Sigmoid colon (tissue), 4 donors: ENCODE measurements at regions not wholly inside any gene's neighbourhood (a gene's known extent, or its start where the extent isn't known, plus 50 kb on each side); places are given as distances from the start of the nearest gene placed in this dataset.

Source experiments
- POLR2A ChIP-seq, 2 donors: fragments of 450-650 bp; IDR thresholded peaks; one replicate each; pipeline ENCODE4 v1.6.1; 2016; ENCODE audit warnings: antibody characterized with exemption in 2 of 2, mild to moderate bottlenecking in 2 of 2, moderate library complexity in 2 of 2
- POLR2AphosphoS5 ChIP-seq, 4 donors: sonication (generic); formaldehyde crosslinking; IDR thresholded peaks; one replicate each; pipeline ENCODE4 v1.6.1; 2017; ENCODE audit warnings: antibody characterized with exemption in 4 of 4
- TF ChIP-seq, protein P1 (sequence below), 4 experiments: fragments of 450-650 bp in 3 of 4; fragments of 200-600 bp in 1 of 4; IDR thresholded peaks; one replicate each; pipeline ENCODE4 v1.5.1; 2016 to 2019; ENCODE audit warnings: antibody characterized with exemption in 4 of 4, mild to moderate bottlenecking in 3 of 4, moderate library complexity in 2 of 4

DNA sequence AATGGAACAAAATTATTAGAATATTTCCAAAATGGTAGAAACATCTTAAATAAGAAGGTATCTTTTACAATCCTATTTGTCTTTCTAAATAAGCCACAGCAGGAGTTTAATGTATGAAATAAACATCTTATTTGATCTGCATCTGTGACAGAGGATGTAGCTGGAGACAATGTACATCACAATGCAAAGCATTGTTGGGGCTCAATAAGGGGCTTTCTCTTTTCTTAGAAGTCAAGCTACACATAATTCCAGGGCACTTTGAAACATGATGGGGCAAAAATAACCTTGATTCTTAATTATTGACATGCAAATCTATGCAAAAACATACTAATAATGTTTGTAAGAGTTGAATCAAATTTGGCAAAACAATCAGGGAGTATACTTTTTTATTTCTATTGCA lies 255.1 kb downstream of the DSC3 start:
- TF ChIP-seq, protein P1, sequence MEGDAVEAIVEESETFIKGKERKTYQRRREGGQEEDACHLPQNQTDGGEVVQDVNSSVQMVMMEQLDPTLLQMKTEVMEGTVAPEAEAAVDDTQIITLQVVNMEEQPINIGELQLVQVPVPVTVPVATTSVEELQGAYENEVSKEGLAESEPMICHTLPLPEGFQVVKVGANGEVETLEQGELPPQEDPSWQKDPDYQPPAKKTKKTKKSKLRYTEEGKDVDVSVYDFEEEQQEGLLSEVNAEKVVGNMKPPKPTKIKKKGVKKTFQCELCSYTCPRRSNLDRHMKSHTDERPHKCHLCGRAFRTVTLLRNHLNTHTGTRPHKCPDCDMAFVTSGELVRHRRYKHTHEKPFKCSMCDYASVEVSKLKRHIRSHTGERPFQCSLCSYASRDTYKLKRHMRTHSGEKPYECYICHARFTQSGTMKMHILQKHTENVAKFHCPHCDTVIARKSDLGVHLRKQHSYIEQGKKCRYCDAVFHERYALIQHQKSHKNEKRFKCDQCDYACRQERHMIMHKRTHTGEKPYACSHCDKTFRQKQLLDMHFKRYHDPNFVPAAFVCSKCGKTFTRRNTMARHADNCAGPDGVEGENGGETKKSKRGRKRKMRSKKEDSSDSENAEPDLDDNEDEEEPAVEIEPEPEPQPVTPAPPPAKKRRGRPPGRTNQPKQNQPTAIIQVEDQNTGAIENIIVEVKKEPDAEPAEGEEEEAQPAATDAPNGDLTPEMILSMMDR (IDR thresholded peaks at IDR 0.05): no peak
- TF ChIP-seq POLR2AphosphoS5 (IDR thresholded peaks at IDR 0.05): no peak
- no peak for TF ChIP-seq POLR2A (IDR thresholded peaks at IDR 0.05)
